DMS 273 (cell line): ENCODE measurements at regions not wholly inside any gene's neighbourhood (a gene's known extent, or its start where the extent isn't known, plus 50 kb on each side); places are given as distances from the start of the nearest gene placed in this dataset.

Source experiments
- DNase-seq: peaks from one replicate; lab custom pipeline; 2025; ENCODE audit not compliant: unreplicated experiment; lab: John Stamatoyannopoulos, UW

DNA sequence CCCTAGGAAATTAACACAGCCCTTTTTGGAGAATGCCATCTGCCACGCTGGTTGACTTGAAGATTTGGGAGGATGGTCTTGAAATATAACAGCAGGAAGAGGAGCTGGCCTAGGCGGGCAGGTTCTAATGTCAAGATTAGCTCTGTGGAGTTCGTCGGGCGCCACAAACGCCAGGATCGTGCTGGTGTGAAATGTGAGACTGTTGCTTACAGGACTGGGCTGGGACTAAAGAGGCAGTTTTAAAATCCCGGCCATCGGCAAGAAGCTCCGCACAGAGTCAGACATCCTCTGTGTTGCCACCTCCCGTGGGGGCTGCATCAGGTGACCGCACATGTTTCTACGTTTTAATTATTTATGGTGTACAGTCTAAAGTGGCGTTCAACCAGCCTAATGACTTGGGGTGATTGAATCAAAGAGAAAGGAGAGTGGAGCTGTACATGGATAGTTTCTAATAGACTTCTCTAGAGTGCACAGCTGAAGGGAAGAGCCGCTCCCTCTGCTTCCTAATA is 99.4 kb upstream of the BCL11A start:
- no peak for DNase-seq

DNA sequence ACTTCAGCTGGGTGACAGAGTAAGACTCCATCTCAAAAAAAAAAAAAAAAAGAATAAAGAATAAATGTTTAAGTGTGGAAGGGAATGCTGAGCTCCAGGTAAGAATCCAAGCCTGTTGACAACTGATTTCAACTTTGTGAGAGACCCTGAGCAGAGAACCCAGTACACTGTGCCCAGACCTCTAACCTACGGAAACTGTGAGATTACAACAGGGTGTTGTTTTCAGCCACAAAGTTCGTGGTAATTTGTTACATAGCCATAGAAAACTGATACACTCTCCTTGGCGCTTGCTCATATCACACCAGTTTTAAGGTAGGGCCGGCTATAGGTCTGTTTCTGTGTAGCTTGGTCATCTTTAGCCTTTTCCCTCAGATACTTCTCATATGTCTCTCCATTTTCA is 98.4 kb upstream of the PAPOLG start:
- DNase-seq, result no peak

DNA sequence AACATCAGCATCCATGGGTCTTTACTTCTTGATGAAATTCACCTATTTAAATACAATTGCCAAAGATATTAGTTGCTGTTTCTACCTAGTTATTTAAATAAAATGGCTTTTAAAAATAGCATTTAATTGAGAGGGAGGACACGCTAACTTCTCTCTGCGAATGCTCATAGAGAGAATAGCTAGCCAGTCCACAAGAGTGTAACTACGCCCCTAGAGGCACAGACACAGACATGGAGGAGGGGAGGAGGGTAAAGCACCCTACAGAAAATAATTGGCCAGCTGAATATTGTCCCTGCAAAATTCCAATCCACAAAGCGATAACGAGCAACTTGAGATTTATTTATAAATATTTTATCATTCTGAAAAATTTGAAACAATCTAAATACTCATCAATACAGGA is 97.0 kb upstream of the PAPOLG start:
- DNase-seq, result no peak

DNA sequence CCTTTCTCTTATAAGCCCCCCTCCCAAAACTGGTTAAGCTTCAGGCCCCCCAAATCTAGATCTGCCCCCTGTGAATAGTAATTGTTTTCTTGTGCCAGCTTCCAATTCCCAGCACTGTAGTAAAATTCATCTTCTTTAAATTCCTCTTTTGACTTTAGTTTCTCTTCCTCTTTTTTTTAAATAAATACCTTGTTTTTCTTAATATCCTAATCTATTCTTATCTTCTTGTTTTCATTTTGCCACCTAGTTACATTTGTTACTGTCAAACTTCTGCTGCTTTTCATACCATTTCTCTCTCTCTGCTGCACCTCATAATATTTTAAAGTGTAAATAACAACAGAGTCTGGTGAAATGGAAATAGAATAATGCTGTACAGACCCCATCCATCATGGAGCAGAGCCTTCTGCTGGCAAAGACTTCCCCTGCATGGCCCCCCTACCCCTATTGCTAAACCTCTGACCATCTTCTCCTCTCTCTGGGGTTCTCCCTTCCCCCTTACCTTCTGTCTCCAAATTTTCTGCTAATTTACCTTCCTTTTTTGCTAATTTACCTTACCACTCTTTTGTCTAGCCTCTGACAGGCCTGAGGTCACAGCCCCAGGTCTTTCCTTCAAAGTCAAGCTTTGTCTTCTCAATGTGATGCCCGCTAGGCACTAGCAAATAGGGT is 94.9 kb upstream of the PAPOLG start:
- no peak for DNase-seq

DNA sequence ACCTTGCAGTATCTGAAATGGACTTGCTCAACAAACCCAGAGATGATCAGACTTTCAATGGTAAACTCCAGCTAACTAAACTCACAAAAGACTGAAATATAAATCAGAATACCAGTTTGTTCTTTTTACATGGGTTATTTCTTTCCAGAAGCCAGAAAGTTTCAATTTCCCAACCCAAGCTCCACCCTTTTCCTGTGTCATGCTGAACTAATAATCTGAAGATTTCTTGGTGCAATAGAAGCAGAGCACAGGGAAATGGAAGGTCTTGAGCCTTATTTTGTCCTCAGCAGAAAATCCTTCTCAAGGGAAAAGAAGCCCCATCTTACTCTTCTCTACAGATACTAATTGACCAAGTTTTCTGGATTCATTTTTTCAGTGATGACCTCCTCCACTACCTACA is 93.3 kb upstream of the PAPOLG start:
- DNase-seq, result no peak

DNA sequence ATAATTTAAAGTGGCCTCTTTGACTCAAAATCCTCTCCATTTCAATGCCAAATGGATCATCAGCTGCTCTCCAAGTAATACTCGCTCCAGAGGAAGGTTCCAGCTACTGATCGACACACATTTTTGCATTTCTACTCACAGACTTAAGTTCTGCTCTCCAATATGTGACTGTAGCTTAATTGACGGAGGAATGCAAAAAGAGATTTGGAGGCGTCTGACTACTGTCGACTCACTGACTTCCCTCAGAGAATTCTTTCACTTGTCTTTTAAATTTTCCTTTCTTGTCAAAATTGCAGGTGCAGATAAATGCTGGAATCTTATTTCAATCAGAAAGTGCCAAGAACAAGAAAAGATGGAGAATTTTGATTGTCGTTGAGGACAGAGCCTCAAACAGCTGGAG is 84.1 kb upstream of the PAPOLG start:
- DNase-seq, result no peak

DNA sequence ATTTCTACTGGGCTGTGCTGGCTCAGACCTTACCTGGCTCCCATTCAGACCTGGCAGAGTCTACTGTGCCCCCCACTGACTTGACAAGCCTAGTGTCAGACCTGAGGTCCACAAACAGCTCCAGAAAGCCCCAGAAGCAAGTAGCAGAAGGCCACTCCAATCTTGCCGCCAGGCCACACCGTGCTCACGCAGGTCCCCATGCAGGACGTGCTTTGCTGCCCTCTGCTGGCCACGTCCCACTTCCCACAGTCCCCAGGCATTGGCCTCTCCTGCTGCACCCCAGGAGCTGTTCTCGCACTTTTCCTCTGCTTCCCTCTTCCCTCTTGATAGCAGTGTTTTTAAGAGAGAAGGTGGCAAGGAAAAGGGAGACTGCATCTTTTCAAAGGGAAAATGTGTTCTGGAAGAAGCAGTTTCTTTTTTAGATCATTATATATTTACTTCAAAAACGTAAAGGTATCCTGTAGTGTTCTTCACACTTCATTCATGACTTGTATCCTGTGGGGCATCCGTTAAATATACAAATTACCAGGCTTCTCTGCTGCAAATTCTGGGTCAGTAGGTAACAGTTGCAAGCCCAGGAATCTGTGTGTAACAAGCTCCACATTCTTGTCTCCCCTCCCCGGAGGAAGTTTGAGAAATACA is 81.4 kb upstream of the PAPOLG start:
- DNase-seq, result peak; percentile 92

DNA sequence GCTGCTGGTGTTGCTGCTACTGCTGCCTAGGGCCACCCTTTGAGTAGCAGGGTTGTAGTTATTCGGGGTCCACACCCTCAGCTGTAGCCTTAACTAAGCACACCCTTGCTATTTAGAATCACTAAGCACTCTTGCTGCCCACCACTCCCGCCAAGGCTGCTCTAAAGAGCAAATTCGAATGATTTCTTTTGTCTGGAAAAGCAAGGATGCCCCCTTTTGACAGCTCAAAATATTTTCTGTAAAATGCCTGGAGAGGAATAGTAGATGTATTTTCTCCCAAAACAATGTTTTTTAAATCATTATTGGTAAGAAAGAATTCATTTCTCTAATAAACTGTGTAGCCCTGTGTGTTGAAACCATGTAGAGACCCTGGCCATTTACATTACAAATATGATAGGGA is 80.8 kb upstream of the PAPOLG start:
- no peak for DNase-seq

DNA sequence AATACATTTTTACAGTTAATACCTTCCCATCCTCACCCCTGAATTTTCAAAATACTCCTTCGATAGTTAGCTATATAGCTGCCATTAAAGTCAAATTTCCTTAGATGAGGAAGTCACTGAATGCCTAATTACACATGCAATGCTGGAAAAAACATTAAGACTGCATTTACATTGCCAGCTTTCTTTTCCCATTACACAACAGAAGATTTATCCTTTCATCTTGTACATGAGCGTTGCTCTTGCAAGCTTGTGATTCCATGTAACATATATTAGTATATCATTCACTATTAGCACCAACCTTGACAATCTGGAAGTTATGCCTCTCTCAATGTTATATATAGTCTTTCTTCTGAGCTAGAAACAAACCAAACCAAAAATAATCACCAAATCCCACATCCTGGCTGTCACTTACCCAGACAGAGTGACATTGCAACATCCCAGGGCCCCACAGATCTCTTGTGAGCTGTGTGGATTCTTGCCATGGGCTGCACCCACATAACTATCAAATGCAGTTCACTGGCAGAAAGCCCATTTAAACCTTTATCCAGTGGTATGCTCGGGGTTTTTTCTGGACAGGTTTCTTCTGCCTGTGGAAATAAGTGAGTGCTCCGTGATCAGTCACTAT is 79.2 kb upstream of the PAPOLG start:
- DNase-seq, result no peak

DNA sequence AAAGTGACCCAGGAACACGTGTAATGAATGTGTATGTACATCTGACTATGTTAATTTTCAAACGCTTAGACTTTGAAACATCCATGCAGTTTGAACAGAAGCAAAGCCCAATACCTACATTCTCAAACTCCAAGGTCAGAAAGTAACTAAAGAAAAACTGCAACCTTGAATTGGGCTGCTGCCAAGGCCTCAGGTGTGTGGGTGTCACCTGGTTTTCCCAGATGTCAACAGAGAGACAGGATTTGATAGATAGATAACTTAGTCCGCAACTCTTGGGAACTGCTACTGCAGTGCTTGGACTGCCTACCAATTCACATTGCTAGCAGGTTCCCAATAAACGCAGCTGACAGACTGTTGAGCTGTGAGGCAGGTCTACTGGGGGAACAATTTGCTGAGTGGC is 78.7 kb upstream of the PAPOLG start:
- no peak for DNase-seq

DNA sequence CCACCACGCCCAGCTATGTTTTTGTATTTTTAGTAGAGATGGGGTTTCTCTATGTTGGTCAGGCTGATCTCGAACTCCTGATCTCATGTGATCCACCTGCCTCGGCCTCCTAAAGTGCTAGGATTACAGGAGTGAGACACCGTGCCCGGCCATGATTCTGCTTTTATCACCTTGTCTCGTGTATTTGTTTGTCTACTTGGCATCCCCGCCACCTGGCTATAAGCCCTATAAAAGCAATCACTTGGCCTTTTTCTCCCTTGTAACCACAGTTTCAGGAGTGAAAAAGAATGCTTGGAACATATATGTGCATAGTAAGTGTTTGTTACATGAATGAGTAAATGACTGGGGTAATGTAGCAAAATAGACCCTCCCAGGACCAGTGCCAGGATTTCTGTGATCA is 77.5 kb upstream of the PAPOLG start:
- no peak for DNase-seq

DNA sequence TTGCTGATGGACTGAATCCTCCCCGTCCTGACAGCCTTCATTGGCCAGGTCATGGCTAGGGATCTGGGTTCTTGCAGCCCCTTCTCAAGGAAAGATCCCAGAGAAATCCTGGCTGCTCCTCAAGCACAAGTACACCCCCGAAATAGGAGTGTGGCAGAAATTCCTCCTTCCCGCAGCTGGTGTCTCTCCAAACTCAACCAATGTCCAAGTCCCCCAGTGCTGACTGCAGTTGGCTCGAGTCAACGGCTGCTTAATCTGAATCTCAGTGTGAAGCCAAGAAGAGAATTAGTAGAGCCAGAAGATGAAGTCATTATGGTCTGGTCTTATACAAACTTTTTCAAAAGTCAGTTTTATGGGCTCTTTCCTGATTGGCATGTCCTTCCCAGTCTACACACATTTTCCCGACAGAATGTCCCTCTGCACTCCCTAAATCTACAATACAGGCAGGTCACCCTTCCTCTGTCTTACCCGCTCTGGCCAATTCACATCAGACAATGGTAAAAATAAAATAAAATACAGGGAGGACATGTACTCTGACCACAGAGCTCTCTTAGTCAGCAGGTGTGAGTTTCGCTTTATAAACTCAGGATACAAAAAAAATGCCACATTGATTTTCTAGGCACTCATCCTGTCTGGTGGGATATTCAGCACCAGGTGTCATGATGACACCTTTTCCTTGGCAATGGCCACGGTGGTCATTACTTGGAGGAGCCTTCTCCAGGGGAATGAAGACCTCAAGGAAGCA is 76.9 kb upstream of the PAPOLG start:
- DNase-seq, result no peak

DNA sequence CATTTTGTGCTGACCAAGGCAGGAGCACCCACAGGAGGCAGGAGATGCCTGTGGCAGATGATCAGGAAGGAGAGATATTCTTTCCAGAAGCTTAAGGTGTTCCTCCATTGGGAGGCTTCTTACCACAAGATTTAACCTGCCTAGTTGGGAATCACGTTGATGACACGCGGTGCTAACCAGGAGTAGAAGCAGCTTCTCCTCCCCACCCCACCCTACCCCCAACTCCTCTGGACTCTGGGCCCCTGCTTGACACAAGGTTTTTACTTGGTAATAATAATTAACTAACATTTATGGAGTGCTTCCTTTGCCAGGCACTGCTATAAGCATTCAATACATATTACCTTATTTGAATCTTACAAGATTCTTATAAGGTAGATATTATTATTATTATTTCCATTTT is 62.5 kb upstream of the PAPOLG start:
- no peak for DNase-seq

DNA sequence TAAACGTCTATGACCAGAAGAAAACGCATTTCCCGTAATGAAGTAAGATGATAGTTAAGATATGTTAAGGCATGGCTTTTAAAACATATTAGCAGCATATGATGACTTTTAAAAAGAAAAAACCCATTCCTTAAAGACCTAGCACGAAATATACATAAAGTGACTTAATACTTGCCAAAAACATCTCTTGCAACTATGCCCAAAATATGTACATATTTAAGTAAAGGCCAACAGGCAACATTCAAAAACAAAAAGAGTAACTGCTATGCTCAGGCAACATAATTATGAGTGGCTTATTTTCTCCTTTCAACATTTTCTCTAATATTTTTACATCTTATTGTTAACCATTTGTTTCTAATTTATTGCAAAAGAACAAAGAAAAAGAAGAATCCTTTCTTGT is 60.3 kb upstream of the PAPOLG start:
- no peak for DNase-seq

DNA sequence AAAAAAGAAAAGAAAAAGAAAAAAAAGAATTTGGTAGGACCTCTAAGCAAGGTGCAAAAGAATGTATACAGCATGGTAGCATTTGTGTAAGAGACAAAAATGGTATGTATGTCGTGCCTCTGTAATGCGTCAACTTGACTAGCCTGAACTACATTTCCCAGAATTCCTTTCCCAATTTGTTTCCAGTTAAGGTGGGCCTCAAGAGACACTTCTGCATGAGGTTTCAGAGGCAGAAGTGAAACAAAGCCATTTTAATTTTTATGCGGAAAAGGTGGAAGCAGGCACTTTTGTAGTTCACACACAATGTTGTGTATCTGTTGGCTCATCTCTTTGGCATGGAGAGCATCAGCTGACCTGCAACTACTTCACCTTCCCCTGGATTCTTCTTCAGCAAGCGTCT is 56.5 kb upstream of the PAPOLG start:
- DNase-seq, result no peak

DNA sequence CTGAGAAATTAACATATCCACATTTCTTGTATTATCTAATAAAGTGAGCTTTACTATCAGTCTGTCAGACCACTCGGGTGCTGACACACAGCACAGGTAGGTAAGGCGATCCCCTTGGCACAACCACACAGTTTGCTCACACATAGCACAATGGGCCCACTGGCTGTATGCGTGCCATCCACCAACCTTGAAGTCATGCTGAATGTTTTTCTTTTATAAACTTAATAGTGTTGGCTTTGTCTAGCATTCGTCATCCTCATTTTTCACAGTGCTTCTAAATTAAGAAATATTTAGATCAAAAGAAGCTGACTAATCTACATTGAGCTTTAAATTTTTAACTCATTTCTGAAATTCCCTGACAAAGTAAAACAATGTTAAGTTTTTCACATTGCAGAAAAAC is 50.0 kb upstream of the PAPOLG start:
- DNase-seq, result no peak
